ENCODE measurements at regions not wholly inside any gene's neighbourhood (a gene's known extent, or its start where the extent isn't known, plus 50 kb on each side); places are given as distances from the start of the nearest gene placed in this dataset.
"Not testable (repeated sequence)": the region's sequence is repeated elsewhere in the genome, so short reads cannot be mapped to it uniquely, and the experiment has no call there.

DNA sequence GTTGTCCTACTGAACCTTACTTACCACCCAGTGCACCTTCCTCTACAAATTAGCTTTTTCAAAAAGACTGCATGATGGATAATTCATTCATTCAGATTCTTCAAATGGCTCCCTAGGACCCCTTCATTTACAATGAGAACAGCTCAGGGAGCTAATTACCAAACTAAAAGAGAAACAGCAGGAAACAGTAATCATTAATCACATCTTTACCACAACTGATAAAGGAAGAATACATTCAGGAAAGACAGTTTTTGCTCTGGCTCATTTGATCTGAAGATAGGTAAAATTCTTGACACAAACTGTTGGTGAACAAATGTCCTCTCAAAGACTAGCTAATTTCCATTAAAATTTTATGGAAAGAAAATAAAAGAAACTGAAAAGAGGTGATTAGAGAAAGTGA is 1652.7 kb upstream of the LRRTM3 start:
- TF ChIP-seq CSDC2 (CRISPR knock-in tag; IDR thresholded peaks at IDR 0.05) (no peak), TOX (CRISPR knock-in tag; IDR thresholded peaks at IDR 0.05; ENCODE audit: borderline replicate concordance) (no peak), ZFP30 (CRISPR knock-in tag; IDR thresholded peaks at IDR 0.05) (no peak), SNAI2 (CRISPR knock-in tag; IDR thresholded peaks at IDR 0.05) (no peak)
- TF ChIP-seq, protein P1, sequence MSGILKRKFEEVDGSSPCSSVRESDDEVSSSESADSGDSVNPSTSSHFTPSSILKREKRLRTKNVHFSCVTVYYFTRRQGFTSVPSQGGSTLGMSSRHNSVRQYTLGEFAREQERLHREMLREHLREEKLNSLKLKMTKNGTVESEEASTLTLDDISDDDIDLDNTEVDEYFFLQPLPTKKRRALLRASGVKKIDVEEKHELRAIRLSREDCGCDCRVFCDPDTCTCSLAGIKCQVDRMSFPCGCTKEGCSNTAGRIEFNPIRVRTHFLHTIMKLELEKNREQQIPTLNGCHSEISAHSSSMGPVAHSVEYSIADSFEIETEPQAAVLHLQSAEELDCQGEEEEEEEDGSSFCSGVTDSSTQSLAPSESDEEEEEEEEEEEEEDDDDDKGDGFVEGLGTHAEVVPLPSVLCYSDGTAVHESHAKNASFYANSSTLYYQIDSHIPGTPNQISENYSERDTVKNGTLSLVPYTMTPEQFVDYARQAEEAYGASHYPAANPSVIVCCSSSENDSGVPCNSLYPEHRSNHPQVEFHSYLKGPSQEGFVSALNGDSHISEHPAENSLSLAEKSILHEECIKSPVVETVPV (CRISPR knock-in tag; IDR thresholded peaks at IDR 0.05): no peak
- ATAC-seq: no peak

DNA sequence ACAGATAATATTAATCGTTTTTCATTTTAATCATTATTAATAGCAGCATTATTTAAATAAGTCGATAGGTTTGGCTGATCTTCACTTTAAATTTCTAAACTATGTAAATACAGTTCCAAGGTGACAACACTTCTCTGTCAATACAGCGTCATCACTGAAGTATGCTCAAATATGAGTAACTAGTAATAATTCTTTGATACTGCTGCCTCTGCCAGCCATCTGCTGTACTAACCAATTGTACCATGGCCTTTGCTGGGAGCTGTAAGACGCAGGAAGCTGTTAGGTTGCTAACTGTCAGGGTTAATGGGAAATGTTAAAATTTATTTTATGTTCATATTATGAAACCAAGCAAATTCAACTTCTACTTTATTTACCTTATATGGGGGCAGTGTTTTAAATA is 1650.5 kb upstream of the LRRTM3 start:
- TF ChIP-seq RARB (CRISPR knock-in tag; IDR thresholded peaks at IDR 0.05): no peak
- ATAC-seq: no peak

DNA sequence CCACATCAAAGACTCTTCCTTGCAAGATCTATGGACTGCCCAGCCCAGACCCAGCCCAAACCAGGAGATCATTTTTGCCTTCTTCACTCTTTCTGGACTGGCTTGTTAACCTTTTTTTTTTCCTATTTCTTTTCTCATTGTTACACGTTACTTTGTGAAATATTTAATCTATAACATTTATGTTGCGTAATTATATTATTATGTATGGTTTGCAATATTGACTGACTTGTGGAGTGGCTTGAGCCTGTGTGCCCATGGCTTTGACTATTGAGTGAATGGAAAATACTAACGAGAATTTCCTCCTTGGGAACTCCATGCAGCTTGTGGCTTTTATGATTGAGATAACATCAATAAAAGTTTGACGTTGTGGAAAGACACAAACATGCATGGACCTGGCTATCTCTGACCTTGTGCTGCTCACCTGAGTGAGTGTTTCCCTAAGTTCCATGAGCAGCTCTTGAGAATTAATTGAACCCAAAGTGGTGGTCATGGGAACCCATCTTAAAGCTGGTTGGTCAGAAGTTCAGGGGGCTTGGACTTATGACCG is 1641.3 kb upstream of the LRRTM3 start:
- ATAC-seq: no peak
- TF ChIP-seq TCF4 (CRISPR knock-in tag; IDR thresholded peaks at IDR 0.05; ENCODE audit: borderline replicate concordance): no peak
- no peak for TF ChIP-seq ESRRG (CRISPR knock-in tag; IDR thresholded peaks at IDR 0.05)
- no peak for TF ChIP-seq ZNF8 (CRISPR knock-in tag; IDR thresholded peaks at IDR 0.05)
- TF ChIP-seq ZNF565 (CRISPR knock-in tag; conservative IDR thresholded peaks at IDR 0.05; ENCODE audit: low read depth): no peak
- TF ChIP-seq BACH2 (CRISPR knock-in tag; IDR thresholded peaks at IDR 0.05; ENCODE audit: borderline replicate concordance): no peak

DNA sequence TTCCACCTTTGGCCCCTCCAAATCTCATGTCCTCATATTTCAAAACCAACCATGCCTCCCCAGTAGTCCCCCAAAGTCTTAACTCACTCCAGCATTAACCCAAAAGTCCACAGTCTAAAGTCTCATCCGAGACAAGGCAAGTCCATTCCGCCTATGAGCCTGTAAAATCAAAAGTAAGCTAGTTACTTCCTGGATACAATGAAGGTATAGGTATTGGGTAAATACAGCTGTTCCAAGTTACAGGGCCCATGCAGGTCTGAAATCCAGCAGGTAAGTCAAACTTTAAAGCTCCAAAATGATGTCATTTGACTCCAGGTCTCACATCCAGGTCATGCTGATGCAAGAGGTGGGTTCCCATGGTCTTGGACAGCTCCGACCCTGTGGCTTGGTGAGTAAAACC is 1640.1 kb upstream of the LRRTM3 start:
- ATAC-seq: not testable (repeated sequence)

DNA sequence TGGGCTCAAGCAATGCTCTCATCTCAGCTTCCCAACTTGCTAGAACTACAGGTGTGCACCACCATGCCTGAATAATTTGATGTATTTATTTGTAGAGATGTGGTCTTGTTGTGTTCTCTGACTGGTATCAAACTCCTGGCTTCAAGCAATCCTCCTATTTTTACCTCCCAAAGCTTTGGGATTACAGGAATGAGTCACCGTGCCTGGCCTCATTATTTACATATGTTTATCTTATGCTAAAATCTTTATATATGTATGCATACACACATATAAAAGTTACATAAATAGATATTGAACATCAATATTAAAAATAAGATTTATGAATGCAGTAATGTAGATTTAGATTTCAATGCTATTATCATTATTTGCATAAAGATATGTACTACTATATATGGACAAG is 1634.5 kb upstream of the LRRTM3 start:
- ATAC-seq: no peak
- TF ChIP-seq ESRRG (CRISPR knock-in tag; IDR thresholded peaks at IDR 0.05) (no peak), SNAI2 (CRISPR knock-in tag; IDR thresholded peaks at IDR 0.05) (no peak), OSR1 (CRISPR knock-in tag; IDR thresholded peaks at IDR 0.05) (no peak), BACH2 (CRISPR knock-in tag; IDR thresholded peaks at IDR 0.05; ENCODE audit: borderline replicate concordance) (no peak), ZNF8 (CRISPR knock-in tag; IDR thresholded peaks at IDR 0.05) (no peak), ZFP30 (CRISPR knock-in tag; IDR thresholded peaks at IDR 0.05) (no peak), PPARA (CRISPR knock-in tag; IDR thresholded peaks at IDR 0.05; ENCODE audit: borderline replicate concordance) (no peak), ZFP3 (CRISPR knock-in tag; IDR thresholded peaks at IDR 0.05) (no peak), TCF4 (CRISPR knock-in tag; IDR thresholded peaks at IDR 0.05; ENCODE audit: borderline replicate concordance) (no peak), ZNF565 (CRISPR knock-in tag; conservative IDR thresholded peaks at IDR 0.05; ENCODE audit: low read depth) (no peak), TOX (CRISPR knock-in tag; IDR thresholded peaks at IDR 0.05; ENCODE audit: borderline replicate concordance) (no peak), GLIS3 (CRISPR knock-in tag; IDR thresholded peaks at IDR 0.05) (no peak), ZNF70 (CRISPR knock-in tag; IDR thresholded peaks at IDR 0.05) (no peak), ARNTL (CRISPR knock-in tag; IDR thresholded peaks at IDR 0.05; ENCODE audit: borderline replicate concordance, low read depth) (no peak), CSDC2 (CRISPR knock-in tag; IDR thresholded peaks at IDR 0.05) (no peak), RARB (CRISPR knock-in tag; IDR thresholded peaks at IDR 0.05) (no peak), ISL1 (CRISPR knock-in tag; IDR thresholded peaks at IDR 0.05) (no peak)
- TF ChIP-seq, protein P1 (CRISPR knock-in tag; IDR thresholded peaks at IDR 0.05): no peak
- TF ChIP-seq, protein P2, sequence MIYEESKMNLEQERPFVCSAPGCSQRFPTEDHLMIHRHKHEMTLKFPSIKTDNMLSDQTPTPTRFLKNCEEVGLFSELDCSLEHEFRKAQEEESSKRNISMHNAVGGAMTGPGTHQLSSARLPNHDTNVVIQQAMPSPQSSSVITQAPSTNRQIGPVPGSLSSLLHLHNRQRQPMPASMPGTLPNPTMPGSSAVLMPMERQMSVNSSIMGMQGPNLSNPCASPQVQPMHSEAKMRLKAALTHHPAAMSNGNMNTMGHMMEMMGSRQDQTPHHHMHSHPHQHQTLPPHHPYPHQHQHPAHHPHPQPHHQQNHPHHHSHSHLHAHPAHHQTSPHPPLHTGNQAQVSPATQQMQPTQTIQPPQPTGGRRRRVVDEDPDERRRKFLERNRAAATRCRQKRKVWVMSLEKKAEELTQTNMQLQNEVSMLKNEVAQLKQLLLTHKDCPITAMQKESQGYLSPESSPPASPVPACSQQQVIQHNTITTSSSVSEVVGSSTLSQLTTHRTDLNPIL (CRISPR knock-in tag; IDR thresholded peaks at IDR 0.05; ENCODE audit: low read depth): no peak
- TF ChIP-seq, protein P3, sequence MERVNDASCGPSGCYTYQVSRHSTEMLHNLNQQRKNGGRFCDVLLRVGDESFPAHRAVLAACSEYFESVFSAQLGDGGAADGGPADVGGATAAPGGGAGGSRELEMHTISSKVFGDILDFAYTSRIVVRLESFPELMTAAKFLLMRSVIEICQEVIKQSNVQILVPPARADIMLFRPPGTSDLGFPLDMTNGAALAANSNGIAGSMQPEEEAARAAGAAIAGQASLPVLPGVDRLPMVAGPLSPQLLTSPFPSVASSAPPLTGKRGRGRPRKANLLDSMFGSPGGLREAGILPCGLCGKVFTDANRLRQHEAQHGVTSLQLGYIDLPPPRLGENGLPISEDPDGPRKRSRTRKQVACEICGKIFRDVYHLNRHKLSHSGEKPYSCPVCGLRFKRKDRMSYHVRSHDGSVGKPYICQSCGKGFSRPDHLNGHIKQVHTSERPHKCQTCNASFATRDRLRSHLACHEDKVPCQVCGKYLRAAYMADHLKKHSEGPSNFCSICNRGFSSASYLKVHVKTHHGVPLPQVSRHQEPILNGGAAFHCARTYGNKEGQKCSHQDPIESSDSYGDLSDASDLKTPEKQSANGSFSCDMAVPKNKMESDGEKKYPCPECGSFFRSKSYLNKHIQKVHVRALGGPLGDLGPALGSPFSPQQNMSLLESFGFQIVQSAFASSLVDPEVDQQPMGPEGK (CRISPR knock-in tag; IDR thresholded peaks at IDR 0.05; ENCODE audit: borderline replicate concordance): no peak
